ENCODE measurements at regions not wholly inside any gene's neighbourhood (a gene's known extent, or its start where the extent isn't known, plus 50 kb on each side); places are given as distances from the start of the nearest gene placed in this dataset.

GRCh38 chrX:137483554-137483953, 82.4 kb upstream of the ZIC3 start:
- H3K9ac ChIP-seq (ENCODE audit: low read depth, low read length), result no peak overlapping the region
- no peaks in the 10 kb centered on the region for H3K36me3 ChIP-seq (ENCODE audit: insufficient read depth, low read length)
- 0 out of 2 replicates have a peak, but pooled peaks cover 7% of the 10 kb centered on the region for H3K4me1 ChIP-seq (ENCODE audit: insufficient read depth, low read length)
- H3K9me3 ChIP-seq (ENCODE audit: control insufficient read depth, insufficient read depth, low read length), result 0 out of 2 replicates have a peak, but pooled peaks cover 3% of the 10 kb centered on the region

- Histone ChIP-seq H3K9me3 (ENCODE audit: control insufficient read depth, insufficient read depth, low read length) (0 out of 2 replicates have a peak, but pooled peaks cover 3% of the 10 kb centered on the region), H3K36me3 (ENCODE audit: insufficient read depth, low read length) (no peaks in the 10 kb centered on the region), H3K4me1 (ENCODE audit: insufficient read depth, low read length) (0 out of 2 replicates have a peak, but pooled peaks cover 7% of the 10 kb centered on the region), H3K9ac (ENCODE audit: low read depth, low read length) (no peak overlapping the region)
These were observed 83.8 kb upstream of the ZIC3 start for GRCh38 chrX:137482136-137482535.

- H3K9me3 ChIP-seq (ENCODE audit: control insufficient read depth, insufficient read depth, low read length), result no peaks in the 10 kb centered on the region
- 0 out of 2 replicates have a peak, but pooled peaks cover 7% of the 10 kb centered on the region for H3K4me1 ChIP-seq (ENCODE audit: insufficient read depth, low read length)
- H3K36me3 ChIP-seq (ENCODE audit: insufficient read depth, low read length), result no peaks in the 10 kb centered on the region
- H3K9ac ChIP-seq (ENCODE audit: low read depth, low read length), result no peak overlapping the region
These were observed 86.5 kb upstream of the ZIC3 start for GRCh38 chrX:137479386-137479785.

- no peaks in the 10 kb centered on the region for H3K4me1 ChIP-seq (ENCODE audit: insufficient read depth, low read length)
- no peaks in the 10 kb centered on the region for H3K36me3 ChIP-seq (ENCODE audit: insufficient read depth, low read length)
- no peak overlapping the region for H3K9ac ChIP-seq (ENCODE audit: low read depth, low read length)
- H3K9me3 ChIP-seq (ENCODE audit: control insufficient read depth, insufficient read depth, low read length), result no peaks in the 10 kb centered on the region
These were observed 124.2 kb upstream of the ZIC3 start for GRCh38 chrX:137441711-137442110.

GRCh38 chrX:137432609-137433008, 133.3 kb upstream of the ZIC3 start:
- peaks cover 3% of the 10 kb centered on the region; the same call in 1 of the 2 replicates for H3K9me3 ChIP-seq (ENCODE audit: control insufficient read depth, insufficient read depth, low read length)
- no peaks in the 10 kb centered on the region for H3K36me3 ChIP-seq (ENCODE audit: insufficient read depth, low read length)
- peaks cover 18% of the 10 kb centered on the region for H3K4me1 ChIP-seq (ENCODE audit: insufficient read depth, low read length)
- H3K9ac ChIP-seq (ENCODE audit: low read depth, low read length), result no peak overlapping the region

- no peaks in the 10 kb centered on the region for H3K36me3 ChIP-seq (ENCODE audit: insufficient read depth, low read length)
- peaks cover 3% of the 10 kb centered on the region; the same call in 1 of the 2 replicates for H3K9me3 ChIP-seq (ENCODE audit: control insufficient read depth, insufficient read depth, low read length)
- no peak overlapping the region for H3K9ac ChIP-seq (ENCODE audit: low read depth, low read length)
- H3K4me1 ChIP-seq (ENCODE audit: insufficient read depth, low read length), result peaks cover 18% of the 10 kb centered on the region
These were observed 134.0 kb upstream of the ZIC3 start for GRCh38 chrX:137431693-137432488.

GRCh38 chrX:137430984-137431475, 134.9 kb upstream of the ZIC3 start:
- Histone ChIP-seq H3K36me3 (ENCODE audit: insufficient read depth, low read length) (no peaks in the 10 kb centered on the region), H3K9me3 (ENCODE audit: control insufficient read depth, insufficient read depth, low read length) (peaks cover 3% of the 10 kb centered on the region; the same call in 1 of the 2 replicates), H3K9ac (ENCODE audit: low read depth, low read length) (no peak overlapping the region; the same call in 1 of the 2 replicates), H3K4me1 (ENCODE audit: insufficient read depth, low read length) (peaks cover 18% of the 10 kb centered on the region)

GRCh38 chrX:137430301-137430700, 135.6 kb upstream of the ZIC3 start:
- Histone ChIP-seq H3K9ac (ENCODE audit: low read depth, low read length) (peak overlapping the region; percentile 39; the same call in 1 of the 2 replicates), H3K36me3 (ENCODE audit: insufficient read depth, low read length) (no peaks in the 10 kb centered on the region), H3K4me1 (ENCODE audit: insufficient read depth, low read length) (peaks cover 18% of the 10 kb centered on the region), H3K9me3 (ENCODE audit: control insufficient read depth, insufficient read depth, low read length) (peaks cover 3% of the 10 kb centered on the region; the same call in 1 of the 2 replicates)

- peaks cover 22% of the 10 kb centered on the region for H3K4me1 ChIP-seq (ENCODE audit: insufficient read depth, low read length)
- H3K36me3 ChIP-seq (ENCODE audit: insufficient read depth, low read length), result no peaks in the 10 kb centered on the region
- peaks cover 3% of the 10 kb centered on the region; the same call in 1 of the 2 replicates for H3K9me3 ChIP-seq (ENCODE audit: control insufficient read depth, insufficient read depth, low read length)
- peak overlapping the region; percentile 59 for H3K9ac ChIP-seq (ENCODE audit: low read depth, low read length)
These were observed 136.9 kb upstream of the ZIC3 start for GRCh38 chrX:137428766-137429591.

- Histone ChIP-seq H3K4me1 (ENCODE audit: insufficient read depth, low read length) (peaks cover 28% of the 10 kb centered on the region), H3K9ac (ENCODE audit: low read depth, low read length) (peak overlapping the region; percentile 59), H3K9me3 (ENCODE audit: control insufficient read depth, insufficient read depth, low read length) (peaks cover 3% of the 10 kb centered on the region; the same call in 1 of the 2 replicates), H3K36me3 (ENCODE audit: insufficient read depth, low read length) (no peaks in the 10 kb centered on the region)
These were observed 137.7 kb upstream of the ZIC3 start for GRCh38 chrX:137428221-137428661.

GRCh38 chrX:137427816-137428215, 138.1 kb upstream of the ZIC3 start:
- peaks cover 26% of the 10 kb centered on the region; the same call in 1 of the 2 replicates for H3K4me1 ChIP-seq (ENCODE audit: insufficient read depth, low read length)
- peaks cover 3% of the 10 kb centered on the region; the same call in 1 of the 2 replicates for H3K9me3 ChIP-seq (ENCODE audit: control insufficient read depth, insufficient read depth, low read length)
- H3K36me3 ChIP-seq (ENCODE audit: insufficient read depth, low read length), result no peaks in the 10 kb centered on the region
- H3K9ac ChIP-seq (ENCODE audit: low read depth, low read length), result peak overlapping the region; percentile 59; the same call in 1 of the 2 replicates

- Histone ChIP-seq H3K9me3 (ENCODE audit: control insufficient read depth, insufficient read depth, low read length) (peaks cover 3% of the 10 kb centered on the region; the same call in 1 of the 2 replicates), H3K36me3 (ENCODE audit: insufficient read depth, low read length) (no peaks in the 10 kb centered on the region), H3K4me1 (ENCODE audit: insufficient read depth, low read length) (peaks cover 26% of the 10 kb centered on the region; the same call in 1 of the 2 replicates), H3K9ac (ENCODE audit: low read depth, low read length) (peak overlapping the region; percentile 59; the same call in 1 of the 2 replicates)
These were observed 138.5 kb upstream of the ZIC3 start for GRCh38 chrX:137427426-137427778.

GRCh38 chrX:137426695-137427425, 139.1 kb upstream of the ZIC3 start:
- H3K9ac ChIP-seq (ENCODE audit: low read depth, low read length), result peak overlapping the region; percentile 59
- no peaks in the 10 kb centered on the region for H3K36me3 ChIP-seq (ENCODE audit: insufficient read depth, low read length)
- H3K9me3 ChIP-seq (ENCODE audit: control insufficient read depth, insufficient read depth, low read length), result peaks cover 3% of the 10 kb centered on the region; the same call in 1 of the 2 replicates
- peaks cover 23% of the 10 kb centered on the region; the same call in 1 of the 2 replicates for H3K4me1 ChIP-seq (ENCODE audit: insufficient read depth, low read length)

Data from ES-I3 (cell line).